K562 (cell line): ENCODE measurements at regions not wholly inside any gene's neighbourhood (a gene's known extent, or its start where the extent isn't known, plus 50 kb on each side); places are given as distances from the start of the nearest gene placed in this dataset.

Source experiments
- ARID3A ChIP-seq: IDR thresholded peaks from 2 replicates; pipeline ENCODE4 v1.6.1; 2012; ENCODE audit warnings: low read depth, low read length, improper control_type of control experiment, borderline replicate concordance
- ATF6 ChIP-seq: sonication (generic); formaldehyde crosslinking; IDR thresholded peaks from 2 replicates; pipeline ENCODE4 v1.4.0; 2020; ENCODE audit warnings: mild to moderate bottlenecking, missing genetic modification reagents
- EP400 ChIP-seq: fragments of 450-650 bp; IDR thresholded peaks from 2 replicates; pipeline ENCODE4 v1.6.1; 2017; ENCODE audit warnings: antibody characterized with exemption, mild to moderate bottlenecking, moderate library complexity
- GTF2E2 ChIP-seq: fragments of 200-800 bp; sonication (Bioruptor generic); IDR thresholded peaks from 2 replicates; pipeline ENCODE4 v1.6.1; 2016; ENCODE audit warnings: missing genetic modification characterization, missing compliant biosample characterization
- JUN ChIP-seq, 2 experiments: sonication (generic) in 1 of 2; formaldehyde crosslinking in 1 of 2; IDR thresholded peaks; 2 replicates each; pipeline versions ENCODE4 v1.6.1 to v1.8.0; 2012 to 2022; ENCODE audit warnings: borderline replicate concordance in 2 of 2, mild to moderate bottlenecking in 2 of 2, improper control_type of control experiment in 1 of 2, low read depth in 1 of 2, low read length in 1 of 2, missing genetic modification reagents in 1 of 2
- KDM2B ChIP-seq: fragments of 250-450 bp; sonication (Bioruptor Pico); IDR thresholded peaks from 2 replicates; pipeline ENCODE4 v1.8.0; 2021; ENCODE audit warnings: mild to moderate bottlenecking, moderate library complexity
- MAFF ChIP-seq: IDR thresholded peaks from 2 replicates; pipeline ENCODE4 v1.6.1; 2012; ENCODE audit warnings: low read length, improper control_type of control experiment
- NR1H2 ChIP-seq: sonication (generic); formaldehyde crosslinking; IDR thresholded peaks from 2 replicates; pipeline ENCODE4 v1.4.0; 2020; ENCODE audit warnings: mild to moderate bottlenecking, missing genetic modification reagents
- PATZ1 ChIP-seq: fragments of 250-450 bp; sonication (Bioruptor Pico); IDR thresholded peaks from 2 replicates; pipeline ENCODE4 v1.5.0; 2020; ENCODE audit warnings: mild to moderate bottlenecking, borderline replicate concordance
- RBM39 ChIP-seq: fragments of 200-400 bp; formaldehyde crosslinking; optimal IDR thresholded peaks from 2 replicates; pipeline ENCODE3; 2018; ENCODE audit warnings: low read depth, low read length
- SFPQ ChIP-seq: fragments of 200-400 bp; formaldehyde crosslinking; IDR thresholded peaks from 2 replicates; pipeline ENCODE4 v1.6.1; 2017; ENCODE audit warnings: mild to moderate bottlenecking, low read depth, low read length, moderate library complexity
- SREBF2 ChIP-seq: sonication (generic); formaldehyde crosslinking; IDR thresholded peaks from 2 replicates; pipeline ENCODE4 v1.4.0; 2020; ENCODE audit warnings: mild to moderate bottlenecking, missing genetic modification reagents
- THAP12 ChIP-seq: fragments of 250-450 bp; sonication (Bioruptor Pico); IDR thresholded peaks from 2 replicates; pipeline ENCODE4 v1.9.0; 2021; ENCODE audit warnings: mild to moderate bottlenecking, inconsistent platforms
- XRCC3 ChIP-seq: fragments of 450-650 bp; IDR thresholded peaks from 2 replicates; pipeline ENCODE4 v1.6.1; 2017; ENCODE audit warnings: mild to moderate bottlenecking, moderate library complexity
- ZNF316 ChIP-seq: fragments of 450-650 bp; IDR thresholded peaks from 2 replicates; pipeline ENCODE4 v1.6.1; 2016
- ZNF436 ChIP-seq: fragments of 250-450, 450-650 bp; sonication (Bioruptor Pico); formaldehyde crosslinking; IDR thresholded peaks from 2 replicates; pipeline ENCODE4 v1.7.0; 2020; ENCODE audit warnings: mild to moderate bottlenecking
- ZNF76 ChIP-seq: fragments of 250-450 bp; sonication (Bioruptor Pico); IDR thresholded peaks from 2 replicates; pipeline ENCODE4 v1.4.0; 2020; ENCODE audit warnings: mild to moderate bottlenecking, moderate library complexity, borderline replicate concordance
- ZSCAN29 ChIP-seq: fragments of 450-650 bp; IDR thresholded peaks from 2 replicates; pipeline ENCODE4 v1.6.1; 2017

- TF ChIP-seq SFPQ (no peak), ATF6 (CRISPR knock-in tag) (no peak), ARID3A (no peak), PATZ1 (CRISPR knock-in tag) (no peak), EP400 (peak; percentile 73), XRCC3 (no peak), THAP12 (CRISPR knock-in tag) (no peak), ZNF316 (peak; percentile 98), ZNF76 (CRISPR knock-in tag) (no peak), GTF2E2 (no peak), MAFF (peak; percentile 84; the same call in 1 of the 2 replicates), JUN (IDR thresholded peaks at IDR 0.05; ENCODE audit: borderline replicate concordance, low read depth, low read length) (no peak), JUN (CRISPR knock-in tag; IDR thresholded peaks at IDR 0.05; ENCODE audit: borderline replicate concordance) (no peak), KDM2B (CRISPR knock-in tag) (no peak), NR1H2 (no peak), RBM39 (no peak), ZSCAN29 (no peak), ZNF436 (CRISPR knock-in tag) (no peak), SREBF2 (no peak)
Measured at GRCh38 chr6:781350-781961, 88.5 kb upstream of the EXOC2 start (continued).
